ENCODE measurements at regions not wholly inside any gene's neighbourhood (a gene's known extent, or its start where the extent isn't known, plus 50 kb on each side); places are given as distances from the start of the nearest gene placed in this dataset.
"Not testable (repeated sequence)": the region's sequence is repeated elsewhere in the genome, so short reads cannot be mapped to it uniquely, and the experiment has no call there.

- not testable (repeated sequence) for TF ChIP-seq GLI2 (tag by site-specific recombination; IDR thresholded peaks at IDR 0.05; ENCODE audit: borderline replicate concordance, low read depth); KLF16 (tag by site-specific recombination; IDR thresholded peaks at IDR 0.05); ZNF266 (tag by site-specific recombination; IDR thresholded peaks at IDR 0.05; ENCODE audit: low read depth); ZNF776 (tag by site-specific recombination; IDR thresholded peaks at IDR 0.05; ENCODE audit: borderline replicate concordance); ZNF596 (tag by site-specific recombination; IDR thresholded peaks at IDR 0.05); ZNF132 (tag by site-specific recombination; IDR thresholded peaks at IDR 0.05; ENCODE audit: borderline replicate concordance); ZBTB7A (tag by site-specific recombination; IDR thresholded peaks at IDR 0.05; ENCODE audit: low read depth)
Observed at GRCh38 chr1:41965-42466, 409.5 kb downstream of the OR4F29 start.

Measured in HEK293 (cell line).